Naive thymus-derived CD4-positive, alpha-beta T cell (primary cell): ENCODE measurements at regions not wholly inside any gene's neighbourhood (a gene's known extent, or its start where the extent isn't known, plus 50 kb on each side); places are given as distances from the start of the nearest gene placed in this dataset.

ENCODE experiments used
- ATAC-seq: fragments of 150-1000 bp; cut with Tn5 transposase; 2 replicates; pipeline ENCODE4 v1.10.0; 2021; ENCODE audit warnings: mild to moderate bottlenecking, moderate library complexity
- CTCF ChIA-PET: fragments of 350-600 bp; sonication (Branson Sonifier 250); formaldehyde crosslinking; loops from one replicate; lab custom pipeline; 2021; ENCODE audit warnings: antibody characterized with exemption; lab: Charles Lee
- POLR2A ChIA-PET: fragments of 350-600 bp; sonication (Branson Sonifier 250); formaldehyde crosslinking; loops from one replicate; lab custom pipeline; 2021; ENCODE audit warnings: antibody characterized with exemption, inconsistent platforms; lab: Charles Lee
- DNase-seq, 9 donors: peaks; one replicate each; pipeline versions ENCODE4 v3.0.0 to v3.0.0-alpha.2; 2020 to 2022; ENCODE audit warnings: mixed read lengths in 1 of 9
- H3K27ac ChIP-seq: one replicate; pipeline ENCODE4 v1.7.0; 2013; ENCODE audit warnings: mild to moderate bottlenecking, low read depth, low read length, moderate library complexity
- H3K27me3 ChIP-seq, 2 donors: one replicate each; pipeline ENCODE4 v1.7.0; 2013; ENCODE audit warnings: low read length in 2 of 2, mild to moderate bottlenecking in 2 of 2, moderate library complexity in 2 of 2; ENCODE audit not compliant: control insufficient read depth in 2 of 2, insufficient read depth in 2 of 2
- H3K36me3 ChIP-seq, 3 experiments: 1 replicate in 2 of 3; 2 replicates in 1 of 3; pipeline ENCODE4 v1.7.0; 2013; ENCODE audit warnings: low read length in 3 of 3, mild to moderate bottlenecking in 3 of 3, moderate library complexity in 1 of 3; ENCODE audit not compliant: insufficient read depth in 3 of 3, control insufficient read depth in 2 of 3
- H3K4me1 ChIP-seq, 2 donors: one replicate each; pipeline ENCODE4 v1.7.0; 2013; ENCODE audit warnings: low read length in 2 of 2, mild to moderate bottlenecking in 2 of 2, moderate library complexity in 1 of 2; ENCODE audit not compliant: control insufficient read depth in 2 of 2, insufficient read depth in 2 of 2
- H3K4me3 ChIP-seq: 2 replicates; pipeline ENCODE4 v1.7.0; 2013; ENCODE audit warnings: mild to moderate bottlenecking, low read length
- H3K9me3 ChIP-seq, 3 experiments: 1 replicate in 2 of 3; 2 replicates in 1 of 3; pipeline ENCODE4 v1.7.0; 2013; ENCODE audit warnings: low read length in 3 of 3; ENCODE audit not compliant: control insufficient read depth in 2 of 3
- H3K27ac Mint-ChIP-seq, 9 donors: one replicate each; pipeline ENCODE4 v1.8.0; 2020 to 2022; ENCODE audit warnings: mixed read lengths in 9 of 9, mild to moderate bottlenecking in 8 of 9, moderate library complexity in 5 of 9, inconsistent platforms in 2 of 9
- H3K27me3 Mint-ChIP-seq, 5 donors: one replicate each; pipeline ENCODE4 v1.8.0; 2021 to 2022; ENCODE audit warnings: mixed read lengths in 5 of 5, mild to moderate bottlenecking in 1 of 5
- H3K36me3 Mint-ChIP-seq, 5 donors: one replicate each; pipeline ENCODE4 v1.8.0; 2020 to 2022; ENCODE audit warnings: mixed read lengths in 5 of 5, mild to moderate bottlenecking in 3 of 5, inconsistent platforms in 1 of 5
- H3K4me1 Mint-ChIP-seq, 7 donors: one replicate each; pipeline ENCODE4 v1.8.0; 2020 to 2022; ENCODE audit warnings: mixed read lengths in 7 of 7, mild to moderate bottlenecking in 3 of 7, inconsistent platforms in 1 of 7
- H3K4me3 Mint-ChIP-seq, 10 donors: one replicate each; pipeline ENCODE4 v1.8.0; 2020 to 2022; ENCODE audit warnings: mild to moderate bottlenecking in 10 of 10, mixed read lengths in 10 of 10, moderate library complexity in 6 of 10, inconsistent platforms in 2 of 10
- H3K9me3 Mint-ChIP-seq, 11 donors: one replicate each; pipeline ENCODE4 v1.8.0; 2020 to 2022; ENCODE audit warnings: mixed read lengths in 11 of 11, mild to moderate bottlenecking in 4 of 11, inconsistent platforms in 1 of 11, moderate library complexity in 1 of 11
- intact Hi-C, 2 donors: fragments of 100-400 bp; cut with micrococcal nuclease; formaldehyde crosslinking; loops; one replicate each; pipeline ENCODE4 v1.15.1; 2023

DNA sequence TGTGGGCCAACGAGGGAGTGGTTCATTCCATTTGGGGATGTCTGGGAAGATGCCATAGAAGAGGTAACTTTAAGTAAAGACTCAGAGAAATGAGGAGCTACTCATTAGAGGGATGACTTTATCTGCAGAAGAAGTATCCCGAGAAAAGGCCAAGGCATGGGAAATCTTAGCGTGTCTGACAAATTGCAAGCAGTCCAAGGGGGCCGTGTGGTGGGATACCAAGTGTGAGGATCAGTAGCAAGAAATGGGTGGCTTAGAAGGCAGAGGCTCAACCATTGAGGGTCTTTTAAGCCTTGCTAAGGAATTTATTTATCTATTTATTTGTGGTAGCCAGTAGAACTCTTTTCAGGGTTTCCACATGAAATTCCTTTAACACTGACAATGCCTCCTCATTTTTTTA lies 436.4 kb downstream of the RNF144A start:
- Mint-ChIP-seq H3K4me1 (no peaks in the 10 kb centered on the region), H3K27ac (no peak overlapping the region), H3K36me3 (no peaks in the 10 kb centered on the region), H3K9me3 (no peaks in the 10 kb centered on the region), H3K4me3 (no peak overlapping the region), H3K27me3 (peaks cover 0 to 5% (median 2%) of the 10 kb centered on the region in 5 donors)
- ATAC-seq (no peak), DNase-seq (no peak)
- no peak overlapping the region for H3K27ac ChIP-seq
- H3K4me1 ChIP-seq = no peaks in the 10 kb centered on the region
- H3K27me3 ChIP-seq = no peaks in the 10 kb centered on the region
- H3K9me3 ChIP-seq = no peaks in the 10 kb centered on the region
- H3K4me3 ChIP-seq = no peak overlapping the region
- no peaks in the 10 kb centered on the region for H3K36me3 ChIP-seq
- ChIA-PET CTCF (no interaction called here), POLR2A (no interaction called here)
- intact Hi-C loops = no loop called here

DNA sequence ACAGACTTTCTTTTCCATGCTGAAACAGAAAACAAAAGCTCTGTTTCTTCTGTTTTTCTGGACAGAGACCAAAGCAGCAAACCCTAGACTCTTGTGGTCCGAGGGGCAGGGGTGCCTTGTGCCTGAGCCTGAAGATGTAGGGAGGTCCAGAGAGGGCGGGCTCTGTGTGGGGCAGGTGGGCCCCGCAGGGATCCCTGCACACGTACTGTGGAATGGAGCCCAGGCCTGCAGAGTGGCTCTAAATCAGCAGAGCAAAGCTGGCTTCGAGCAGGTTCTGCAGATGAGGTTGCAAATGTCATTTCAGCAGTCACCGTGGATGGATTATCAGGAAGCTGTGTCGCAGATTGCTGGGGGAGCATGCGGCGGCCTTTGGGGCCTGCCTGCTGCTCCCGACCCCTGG lies 438.6 kb downstream of the RNF144A start:
- H3K27ac Mint-ChIP-seq = no peak overlapping the region
- POLR2A ChIA-PET = no interaction called here

DNA sequence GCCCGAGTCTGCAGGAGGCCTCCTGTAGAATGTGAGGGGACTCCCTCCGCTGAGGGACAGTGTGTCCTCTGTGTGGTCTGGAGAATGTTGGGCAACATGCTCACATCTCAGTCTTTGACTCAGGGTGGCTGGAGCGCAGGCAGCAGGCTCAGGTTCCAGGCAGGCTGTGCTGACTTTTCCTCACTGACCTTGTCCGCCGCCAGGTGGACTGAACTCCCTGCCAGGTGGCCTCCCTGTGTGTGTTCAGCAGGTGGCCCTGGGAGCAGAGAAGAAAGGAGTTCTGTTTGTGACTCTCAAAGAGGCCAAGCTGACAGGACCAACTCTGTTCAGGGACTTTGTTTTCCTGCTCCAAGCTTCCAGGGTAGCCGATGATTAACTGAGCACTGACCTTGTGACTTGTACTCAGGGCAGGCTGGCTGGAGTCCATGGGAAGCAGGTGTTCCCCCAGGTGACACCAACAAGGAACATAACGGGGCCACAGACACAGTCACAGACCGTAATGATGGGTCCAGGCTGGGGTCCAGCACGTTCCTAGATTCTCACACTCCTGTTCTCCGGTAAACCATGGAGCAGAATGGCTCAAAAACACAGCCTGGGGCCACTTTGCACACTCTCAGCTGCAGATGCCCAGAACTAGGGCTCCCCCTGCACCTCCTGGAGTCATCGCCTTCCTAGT lies 439.8 kb downstream of the RNF144A start:
- POLR2A ChIA-PET = no interaction called here
- Mint-ChIP-seq H3K4me1 (no peaks in the 10 kb centered on the region), H3K9me3 (no peaks in the 10 kb centered on the region), H3K4me3 (no peak overlapping the region), H3K36me3 (no peaks in the 10 kb centered on the region), H3K27ac (no peak overlapping the region), H3K27me3 (peaks cover 0 to 5% (median 3%) of the 10 kb centered on the region in 5 donors)
- Histone ChIP-seq H3K9me3 (no peaks in the 10 kb centered on the region), H3K27me3 (no peaks in the 10 kb centered on the region), H3K36me3 (no peaks in the 10 kb centered on the region), H3K27ac (no peak overlapping the region), H3K4me3 (no peak overlapping the region), H3K4me1 (no peaks in the 10 kb centered on the region)
- DNase-seq (no peak), ATAC-seq (no peak)
- intact Hi-C loops = no loop called here
- CTCF ChIA-PET = no interaction called here

More for the DNA sequence above, 438.6 kb downstream of the RNF144A start:
- intact Hi-C loops = no loop called here
- no peak overlapping the region for H3K27ac ChIP-seq
- H3K9me3 ChIP-seq = no peaks in the 10 kb centered on the region
- H3K4me1 Mint-ChIP-seq = no peaks in the 10 kb centered on the region
- no peaks in the 10 kb centered on the region for H3K4me1 ChIP-seq
- H3K27me3 Mint-ChIP-seq = peaks cover 0 to 5% (median 4%) of the 10 kb centered on the region in 5 donors
- H3K4me3 Mint-ChIP-seq = no peak overlapping the region
- H3K36me3 ChIP-seq = no peaks in the 10 kb centered on the region
- H3K27me3 ChIP-seq = no peaks in the 10 kb centered on the region
- ATAC-seq (no peak), DNase-seq (no peak)
- CTCF ChIA-PET = no interaction called here
- no peak overlapping the region for H3K4me3 ChIP-seq
- H3K9me3 Mint-ChIP-seq = no peaks in the 10 kb centered on the region
- no peaks in the 10 kb centered on the region for H3K36me3 Mint-ChIP-seq

DNA sequence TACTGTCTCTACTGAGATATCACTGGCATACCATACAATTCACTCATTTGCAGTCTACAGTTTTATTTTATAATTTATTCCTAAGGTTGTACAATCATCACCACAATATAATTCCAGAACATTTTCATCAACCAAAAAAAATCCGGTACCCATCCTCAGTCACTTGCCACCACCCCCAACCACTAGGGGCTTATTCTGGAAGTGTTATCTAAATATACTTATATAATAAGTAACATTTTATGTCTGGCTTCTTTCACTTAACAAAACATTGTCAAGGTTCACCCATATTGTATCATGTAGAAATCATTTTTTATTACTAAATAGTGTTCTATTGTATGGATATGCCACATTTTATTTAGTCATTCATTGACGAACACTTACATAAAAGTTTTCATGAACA lies 440.8 kb downstream of the RNF144A start:
- intact Hi-C loops = no loop called here
- no peaks in the 10 kb centered on the region for H3K4me1 ChIP-seq
- Mint-ChIP-seq H3K4me1 (no peaks in the 10 kb centered on the region), H3K9me3 (no peaks in the 10 kb centered on the region), H3K27ac (no peak overlapping the region), H3K4me3 (no peak overlapping the region), H3K27me3 (peaks cover 0 to 5% (median 3%) of the 10 kb centered on the region in 5 donors), H3K36me3 (no peaks in the 10 kb centered on the region)
- H3K36me3 ChIP-seq = no peaks in the 10 kb centered on the region
- no peaks in the 10 kb centered on the region for H3K27me3 ChIP-seq
- no peak overlapping the region for H3K27ac ChIP-seq
- no peaks in the 10 kb centered on the region for H3K9me3 ChIP-seq
- DNase-seq (no peak), ATAC-seq (no peak)
- ChIA-PET CTCF (no interaction called here), POLR2A (no interaction called here)
- H3K4me3 ChIP-seq = no peak overlapping the region

DNA sequence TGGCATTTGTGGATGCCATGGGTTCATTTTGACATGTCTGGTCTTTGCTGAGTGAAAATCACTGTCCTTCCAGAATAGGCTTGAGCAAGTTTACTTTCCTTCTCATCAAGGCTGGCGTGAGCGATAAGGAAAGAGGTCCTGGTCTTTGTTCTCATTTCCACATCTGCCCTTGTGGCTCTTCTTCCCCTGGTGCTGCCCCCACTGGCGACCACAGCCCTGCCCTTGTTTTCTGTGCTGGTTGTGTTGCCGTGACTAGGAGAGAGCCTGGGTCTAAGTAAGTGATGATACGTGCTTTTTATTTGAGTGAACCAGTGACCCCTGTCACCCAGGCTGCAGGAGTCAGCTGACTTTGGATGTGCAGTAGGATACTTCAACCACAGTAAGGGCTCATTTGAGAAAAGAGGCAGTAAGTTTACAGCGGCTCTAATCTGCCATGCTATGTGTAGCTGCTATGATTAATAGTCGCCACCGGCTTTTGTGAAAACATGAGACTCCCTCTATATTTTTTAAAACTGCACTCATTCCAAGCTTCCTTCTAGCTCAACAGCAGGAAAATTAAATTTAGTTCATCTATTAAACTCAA lies 441.7 kb downstream of the RNF144A start:
- H3K36me3 ChIP-seq = no peaks in the 10 kb centered on the region
- no peak overlapping the region for H3K4me3 Mint-ChIP-seq
- intact Hi-C loops = no loop called here
- no peaks in the 10 kb centered on the region for H3K4me1 Mint-ChIP-seq
- no peaks in the 10 kb centered on the region for H3K9me3 Mint-ChIP-seq
- no peaks in the 10 kb centered on the region for H3K36me3 Mint-ChIP-seq
- no peaks in the 10 kb centered on the region for H3K4me1 ChIP-seq
- ChIA-PET CTCF (no interaction called here), POLR2A (no interaction called here)
- no peak overlapping the region for H3K4me3 ChIP-seq
- H3K9me3 ChIP-seq = no peaks in the 10 kb centered on the region
- no peak overlapping the region for H3K27ac Mint-ChIP-seq
- H3K27me3 ChIP-seq = no peaks in the 10 kb centered on the region
- DNase-seq (no peak), ATAC-seq (no peak)
- peaks cover 0 to 5% (median 3%) of the 10 kb centered on the region in 5 donors for H3K27me3 Mint-ChIP-seq
- H3K27ac ChIP-seq = no peak overlapping the region

DNA sequence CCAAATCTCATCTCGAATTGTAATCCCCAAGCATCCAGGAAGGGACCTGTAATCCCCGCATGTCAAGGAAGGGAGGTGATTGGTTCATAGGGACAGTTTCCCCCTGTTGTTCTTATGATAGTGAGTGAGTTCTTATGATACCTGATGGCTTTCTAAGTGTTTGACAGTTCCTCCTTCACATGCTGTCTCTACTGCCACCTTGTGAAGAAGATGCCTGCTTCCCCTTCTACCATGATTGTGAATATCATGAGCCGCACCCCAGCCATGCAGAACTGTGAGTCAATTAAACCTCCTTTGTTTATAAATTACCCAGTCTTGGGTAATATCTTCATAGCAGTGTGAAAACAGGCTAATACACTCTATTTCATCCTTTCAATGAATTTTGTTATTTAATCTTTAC lies 446.7 kb downstream of the RNF144A start:
- Mint-ChIP-seq H3K27ac (no peak overlapping the region), H3K9me3 (peaks cover 1 to 19% (median 6%) of the 10 kb centered on the region in 11 donors), H3K27me3 (peaks cover 0 to 3% (median 0%) of the 10 kb centered on the region in 5 donors), H3K4me1 (no peaks in the 10 kb centered on the region), H3K36me3 (peaks cover 0 to 3% (median 0%) of the 10 kb centered on the region in 5 donors), H3K4me3 (no peak overlapping the region)
- no peak overlapping the region for H3K4me3 ChIP-seq
- DNase-seq (no peak), ATAC-seq (no peak)
- ChIA-PET CTCF (no interaction called here), POLR2A (no interaction called here)
- no peaks in the 10 kb centered on the region for H3K36me3 ChIP-seq
- H3K27me3 ChIP-seq = no peaks in the 10 kb centered on the region
- no peaks in the 10 kb centered on the region for H3K4me1 ChIP-seq
- intact Hi-C loops = no loop called here
- no peaks in the 10 kb centered on the region for H3K9me3 ChIP-seq
- no peak overlapping the region for H3K27ac ChIP-seq

DNA sequence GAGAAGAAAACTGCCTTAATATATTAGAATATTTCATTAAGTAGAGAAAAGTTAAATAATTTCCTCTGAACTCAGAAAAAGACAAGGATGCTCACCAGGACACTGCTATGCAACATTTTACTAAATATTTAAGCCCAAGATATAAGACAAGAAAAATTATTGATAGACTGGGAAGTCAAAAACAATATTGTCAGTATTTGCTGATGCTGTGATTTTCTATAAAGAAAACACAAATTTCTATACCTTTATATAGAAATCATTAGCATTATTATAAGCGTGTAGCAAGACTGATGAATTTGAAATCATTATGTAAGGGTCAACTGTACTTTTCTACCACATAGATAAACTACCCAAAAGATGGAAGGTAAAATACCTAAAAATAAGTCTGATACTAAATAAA lies 451.0 kb downstream of the RNF144A start:
- H3K27me3 Mint-ChIP-seq = peaks cover 0 to 9% (median 4%) of the 10 kb centered on the region in 5 donors

More for the DNA sequence above, 451.0 kb downstream of the RNF144A start:
- DNase-seq = no peak
- ATAC-seq = no peak
- H3K4me3 Mint-ChIP-seq = no peak overlapping the region
- H3K27ac Mint-ChIP-seq = no peak overlapping the region
- Histone ChIP-seq H3K4me3 (no peak overlapping the region), H3K36me3 (no peaks in the 10 kb centered on the region), H3K9me3 (no peaks in the 10 kb centered on the region), H3K27ac (no peak overlapping the region), H3K4me1 (no peaks in the 10 kb centered on the region), H3K27me3 (no peaks in the 10 kb centered on the region)
- H3K36me3 Mint-ChIP-seq = peaks cover 0 to 9% (median 0%) of the 10 kb centered on the region in 5 donors
- CTCF ChIA-PET = no interaction called here
- peaks cover 3 to 35% (median 10%) of the 10 kb centered on the region in 11 donors for H3K9me3 Mint-ChIP-seq
- POLR2A ChIA-PET = no interaction called here
- H3K4me1 Mint-ChIP-seq = no peaks in the 10 kb centered on the region
- intact Hi-C loops = no loop called here
